ENCODE measurements at regions not wholly inside any gene's neighbourhood (a gene's known extent, or its start where the extent isn't known, plus 50 kb on each side); places are given as distances from the start of the nearest gene placed in this dataset.

DNA sequence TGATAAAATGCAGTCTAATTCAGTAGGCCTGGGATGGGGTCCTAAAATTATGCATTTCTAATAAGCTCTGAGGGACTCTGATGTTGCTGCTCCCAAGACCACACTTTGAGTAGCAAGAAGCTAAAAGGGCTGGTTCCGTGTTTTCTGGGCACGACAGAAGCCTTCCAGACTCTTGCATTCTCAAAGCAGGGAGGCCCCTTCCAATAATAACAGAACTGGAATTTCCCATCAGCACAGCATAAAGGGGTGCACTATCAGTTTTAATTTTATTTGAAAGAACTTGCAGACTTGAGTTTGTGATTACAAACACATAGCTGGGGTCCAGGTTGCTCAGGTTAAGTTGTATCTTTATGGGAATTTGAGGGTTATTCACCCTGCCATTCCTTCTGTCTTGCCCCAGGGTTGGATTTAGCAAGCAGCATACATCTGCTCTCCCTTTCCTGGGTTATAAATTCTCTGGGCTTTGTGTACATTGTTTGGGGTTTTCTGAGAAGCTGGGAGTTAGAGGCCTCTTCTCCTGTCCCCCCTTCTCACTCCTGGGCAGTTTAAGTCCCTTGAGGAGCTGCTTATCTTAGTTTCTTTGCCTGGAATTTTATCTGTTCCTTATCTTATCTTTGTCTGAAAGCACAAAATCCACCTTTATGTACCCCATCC lies 94.2 kb upstream of the SLC2A1 start:
- TF ChIP-seq, protein P1, sequence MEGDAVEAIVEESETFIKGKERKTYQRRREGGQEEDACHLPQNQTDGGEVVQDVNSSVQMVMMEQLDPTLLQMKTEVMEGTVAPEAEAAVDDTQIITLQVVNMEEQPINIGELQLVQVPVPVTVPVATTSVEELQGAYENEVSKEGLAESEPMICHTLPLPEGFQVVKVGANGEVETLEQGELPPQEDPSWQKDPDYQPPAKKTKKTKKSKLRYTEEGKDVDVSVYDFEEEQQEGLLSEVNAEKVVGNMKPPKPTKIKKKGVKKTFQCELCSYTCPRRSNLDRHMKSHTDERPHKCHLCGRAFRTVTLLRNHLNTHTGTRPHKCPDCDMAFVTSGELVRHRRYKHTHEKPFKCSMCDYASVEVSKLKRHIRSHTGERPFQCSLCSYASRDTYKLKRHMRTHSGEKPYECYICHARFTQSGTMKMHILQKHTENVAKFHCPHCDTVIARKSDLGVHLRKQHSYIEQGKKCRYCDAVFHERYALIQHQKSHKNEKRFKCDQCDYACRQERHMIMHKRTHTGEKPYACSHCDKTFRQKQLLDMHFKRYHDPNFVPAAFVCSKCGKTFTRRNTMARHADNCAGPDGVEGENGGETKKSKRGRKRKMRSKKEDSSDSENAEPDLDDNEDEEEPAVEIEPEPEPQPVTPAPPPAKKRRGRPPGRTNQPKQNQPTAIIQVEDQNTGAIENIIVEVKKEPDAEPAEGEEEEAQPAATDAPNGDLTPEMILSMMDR (IDR thresholded peaks at IDR 0.05), result no peak
- no peak for TF ChIP-seq POLR2A (IDR thresholded peaks at IDR 0.05)
